H9 (cell line): ENCODE measurements at regions not wholly inside any gene's neighbourhood (a gene's known extent, or its start where the extent isn't known, plus 50 kb on each side); places are given as distances from the start of the nearest gene placed in this dataset.
"Not testable (repeated sequence)": the region's sequence is repeated elsewhere in the genome, so short reads cannot be mapped to it uniquely, and the experiment has no call there.

Source experiments
- DNase-seq: peaks from one replicate; pipeline ENCODE4 v3.0.0-alpha.2; 2017
- H2AFZ ChIP-seq: one replicate; pipeline ENCODE4 v1.6.1; 2013; ENCODE audit warnings: mild to moderate bottlenecking, low read length, control low read depth, moderate library complexity
- H2AK5ac ChIP-seq: 2 replicates; pipeline ENCODE4 v1.6.1; 2013; ENCODE audit warnings: low read length, control low read depth, mixed read lengths; ENCODE audit not compliant: insufficient read length
- H2BK120ac ChIP-seq: one replicate; pipeline ENCODE4 v1.6.1; 2013; ENCODE audit warnings: low read depth, mild to moderate bottlenecking, low read length, control low read depth, inconsistent platforms; ENCODE audit not compliant: poor library complexity, severe bottlenecking
- H2BK12ac ChIP-seq: 2 replicates; pipeline ENCODE4 v1.6.1; 2013; ENCODE audit warnings: low read length, control low read depth, mixed read lengths, low read depth; ENCODE audit not compliant: insufficient read length
- H2BK15ac ChIP-seq: 2 replicates; pipeline ENCODE4 v1.6.1; 2013; ENCODE audit warnings: low read depth, low read length, control low read depth
- H2BK20ac ChIP-seq: one replicate; pipeline ENCODE4 v1.6.1; 2013; ENCODE audit warnings: low read depth, mild to moderate bottlenecking, low read length, control low read depth, inconsistent platforms; ENCODE audit not compliant: poor library complexity, severe bottlenecking
- H2BK5ac ChIP-seq: 2 replicates; pipeline ENCODE4 v1.6.1; 2013; ENCODE audit warnings: low read length, control low read depth, mixed read lengths; ENCODE audit not compliant: insufficient read length
- H3K14ac ChIP-seq: 2 replicates; pipeline ENCODE4 v1.6.1; 2013; ENCODE audit warnings: low read length, control low read depth; ENCODE audit not compliant: insufficient read depth
- H3K18ac ChIP-seq: 2 replicates; pipeline ENCODE4 v1.6.1; 2013; ENCODE audit warnings: low read depth, mild to moderate bottlenecking, mixed read lengths, low read length, control low read depth; ENCODE audit not compliant: insufficient read length
- H3K23ac ChIP-seq: 2 replicates; pipeline ENCODE4 v1.6.1; 2013; ENCODE audit warnings: low read length, control low read depth, mixed read lengths, low read depth; ENCODE audit not compliant: insufficient read length
- H3K23me2 ChIP-seq: 2 replicates; pipeline ENCODE4 v1.6.1; 2013; ENCODE audit warnings: low read depth, mild to moderate bottlenecking, mixed read lengths, low read length, control low read depth; ENCODE audit not compliant: insufficient read length, poor library complexity, severe bottlenecking
- H3K27ac ChIP-seq: 2 replicates; pipeline ENCODE4 v1.5.1; 2013; ENCODE audit warnings: low read length, control low read depth, mixed read lengths, low read depth; ENCODE audit not compliant: insufficient read length
- H3K27me3 ChIP-seq: 2 replicates; pipeline ENCODE4 v1.6.1; 2013; ENCODE audit warnings: low read length, control low read depth, inconsistent platforms; ENCODE audit not compliant: insufficient read depth
- H3K4ac ChIP-seq: 2 replicates; pipeline ENCODE4 v1.6.1; 2013; ENCODE audit warnings: low read depth, mild to moderate bottlenecking, control low read depth, inconsistent platforms, low read length, moderate library complexity
- H3K4me1 ChIP-seq: 2 replicates; pipeline ENCODE4 v1.6.1; 2013; ENCODE audit warnings: low read length, control low read depth, inconsistent platforms; ENCODE audit not compliant: insufficient read depth
- H3K4me2 ChIP-seq: 2 replicates; pipeline ENCODE4 v1.6.1; 2013; ENCODE audit warnings: low read length, control low read depth, mixed read lengths; ENCODE audit not compliant: insufficient read length, insufficient read depth
- H3K56ac ChIP-seq: 2 replicates; pipeline ENCODE4 v1.6.1; 2013; ENCODE audit warnings: low read depth, mild to moderate bottlenecking, mixed read lengths, low read length, control low read depth; ENCODE audit not compliant: insufficient read length
- H3K79me1 ChIP-seq: 2 replicates; pipeline ENCODE4 v1.6.1; 2013; ENCODE audit warnings: low read depth, mild to moderate bottlenecking, moderate library complexity, low read length, control low read depth, inconsistent platforms; ENCODE audit not compliant: insufficient read depth, poor library complexity, severe bottlenecking
- H3K79me2 ChIP-seq: 2 replicates; pipeline ENCODE4 v1.6.1; 2013; ENCODE audit warnings: low read length, control low read depth, inconsistent platforms; ENCODE audit not compliant: insufficient read depth
- H3K9ac ChIP-seq: 2 replicates; pipeline ENCODE4 v1.6.1; 2013; ENCODE audit warnings: low read length, control low read depth, mixed read lengths; ENCODE audit not compliant: insufficient read length; ENCODE audit errors: extremely low read depth
- H3K9me3 ChIP-seq: one replicate; pipeline ENCODE4 v1.6.1; 2013; ENCODE audit warnings: low read depth, low read length, inconsistent platforms; ENCODE audit not compliant: control insufficient read depth
- H3T11ph ChIP-seq: one replicate; pipeline ENCODE4 v1.6.1; 2013; ENCODE audit warnings: mild to moderate bottlenecking, low read length, control low read depth, inconsistent platforms
- H4K20me1 ChIP-seq: one replicate; pipeline ENCODE4 v1.6.1; 2013; ENCODE audit not compliant: control insufficient read depth, insufficient read length, insufficient read depth
- H4K5ac ChIP-seq: 2 replicates; pipeline ENCODE4 v1.6.1; 2013; ENCODE audit warnings: low read depth, mild to moderate bottlenecking, mixed read lengths, low read length, control low read depth; ENCODE audit not compliant: insufficient read length
- H4K8ac ChIP-seq: replicated peaks from 2 replicates; pipeline ENCODE4 v1.6.1; 2013; ENCODE audit warnings: low read length, control low read depth, mixed read lengths, low read depth; ENCODE audit not compliant: insufficient read length
- H4K91ac ChIP-seq: 2 replicates; pipeline ENCODE4 v1.6.1; 2013; ENCODE audit warnings: low read depth, mild to moderate bottlenecking, moderate library complexity, mixed read lengths, low read length, control low read depth; ENCODE audit not compliant: insufficient read length
- H3K27ac Mint-ChIP-seq, 3 experiments: 2 replicates in 2 of 3; 3 replicates in 1 of 3; pipeline ENCODE4 v1.8.0; 2020 to 2021; ENCODE audit warnings: mixed read lengths in 3 of 3, mild to moderate bottlenecking in 1 of 3, moderate library complexity in 1 of 3
- H3K27me3 Mint-ChIP-seq: 2 replicates; pipeline ENCODE4 v1.8.0; 2021; ENCODE audit warnings: low read depth, mild to moderate bottlenecking, moderate library complexity, mixed read lengths
- H3K36me3 Mint-ChIP-seq, 3 experiments: 2 replicates in 2 of 3; 3 replicates in 1 of 3; pipeline ENCODE4 v1.8.0; 2020 to 2021; ENCODE audit warnings: low read depth in 3 of 3, mixed read lengths in 3 of 3; ENCODE audit not compliant: insufficient read depth in 1 of 3
- H3K4me1 Mint-ChIP-seq, 2 experiments: 2 replicates each; pipeline ENCODE4 v1.8.0; 2020; ENCODE audit warnings: mixed read lengths in 2 of 2
- H3K4me3 Mint-ChIP-seq, 2 experiments: 2 replicates in 1 of 2; 3 replicates in 1 of 2; pipeline ENCODE4 v1.8.0; 2020 to 2021; ENCODE audit warnings: mild to moderate bottlenecking in 2 of 2, mixed read lengths in 2 of 2, moderate library complexity in 1 of 2
- H3K9me3 Mint-ChIP-seq, 2 experiments: 2 replicates in 1 of 2; 3 replicates in 1 of 2; pipeline ENCODE4 v1.8.0; 2020; ENCODE audit warnings: mild to moderate bottlenecking in 2 of 2, mixed read lengths in 2 of 2, moderate library complexity in 1 of 2
- WGBS: extraction: QIAGEN DNeasy Blood & Tissue Kit; methylation state at CpG from one replicate; pipeline ENCODE4 v1.1.7; 2013; ENCODE audit warnings: missing lambda C conversion rate, low lambda C conversion rate, mixed read lengths; ENCODE audit not compliant: insufficient read length; ENCODE audit errors: extremely low coverage; 5-methylcytosine and 5-hydroxymethylcytosine counted together

DNA sequence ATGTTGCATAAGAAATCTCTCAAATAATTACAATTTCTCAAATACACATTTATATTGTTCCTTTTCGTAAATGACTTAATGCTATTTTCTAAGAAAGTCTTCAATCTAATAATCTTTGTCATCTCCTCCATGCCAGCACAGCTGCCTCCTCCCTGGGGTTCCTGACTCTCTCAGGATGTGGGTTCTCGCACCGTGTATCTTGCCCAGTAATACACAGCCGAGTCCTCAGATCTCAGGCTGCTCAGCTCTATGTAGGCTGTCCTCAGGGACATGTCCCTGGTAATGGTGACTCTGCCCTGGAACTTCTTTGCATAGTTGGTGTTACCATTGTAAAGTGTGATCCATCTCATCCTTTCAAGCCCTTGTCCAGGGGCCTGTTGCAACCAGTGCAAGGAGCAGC lies 1177.3 kb downstream of the TMEM121 start:
- not testable (repeated sequence) for H3K27ac Mint-ChIP-seq, H3K18ac ChIP-seq, H4K5ac ChIP-seq, H2BK12ac ChIP-seq, H2BK120ac ChIP-seq, H3K27me3 ChIP-seq, H3K14ac ChIP-seq, H3K79me1 ChIP-seq, H3K27me3 Mint-ChIP-seq, H4K8ac ChIP-seq, H3K4me1 Mint-ChIP-seq, H3K4me2 ChIP-seq, H2BK20ac ChIP-seq, H3K23me2 ChIP-seq, H3K36me3 Mint-ChIP-seq, H4K20me1 ChIP-seq, H3K4me3 Mint-ChIP-seq, H2AFZ ChIP-seq, DNase-seq, H2AK5ac ChIP-seq, H3K4ac ChIP-seq, H2BK5ac ChIP-seq, H3K79me2 ChIP-seq, H3K23ac ChIP-seq, H3K56ac ChIP-seq, H3T11ph ChIP-seq, H3K27ac ChIP-seq, H2BK15ac ChIP-seq, H4K91ac ChIP-seq, H3K4me1 ChIP-seq, H3K9ac ChIP-seq
- WGBS, result no CpG with 5 or more reads among the region's 4 CpGs
- peaks cover 13% of the 10 kb centered on the region for H3K9me3 ChIP-seq
- peaks cover 39 to 41% of the 10 kb centered on the region in 2 experiments for H3K9me3 Mint-ChIP-seq

- H3K9me3 ChIP-seq, result peaks cover 11% of the 10 kb centered on the region
- H3K4me1 Mint-ChIP-seq, H3K27me3 Mint-ChIP-seq, H3K23me2 ChIP-seq, H4K20me1 ChIP-seq, H3K36me3 Mint-ChIP-seq, H3K4me2 ChIP-seq, H3T11ph ChIP-seq, H2BK120ac ChIP-seq, H4K5ac ChIP-seq, H3K18ac ChIP-seq, H2BK20ac ChIP-seq, H2AK5ac ChIP-seq, H2AFZ ChIP-seq, H3K79me2 ChIP-seq, H3K14ac ChIP-seq, H3K56ac ChIP-seq, H2BK15ac ChIP-seq, H3K79me1 ChIP-seq, H2BK5ac ChIP-seq, H3K4me3 Mint-ChIP-seq, H3K27me3 ChIP-seq, H2BK12ac ChIP-seq, H3K23ac ChIP-seq, H3K4me1 ChIP-seq, DNase-seq, H3K27ac ChIP-seq, H3K27ac Mint-ChIP-seq, H3K4ac ChIP-seq, H3K9ac ChIP-seq, H4K8ac ChIP-seq, H4K91ac ChIP-seq: not testable (repeated sequence)
- no CpG with 5 or more reads among the region's 4 CpGs for WGBS
- peaks cover 46 to 47% of the 10 kb centered on the region in 2 experiments for H3K9me3 Mint-ChIP-seq
Observed at GRCh38 chr14:106706488-106706887, 1180.1 kb downstream of the TMEM121 start.
